Esophagus muscularis mucosa (tissue), 4 donors: ENCODE measurements at regions not wholly inside any gene's neighbourhood (a gene's known extent, or its start where the extent isn't known, plus 50 kb on each side); places are given as distances from the start of the nearest gene placed in this dataset.

Experiments
- DNase-seq: peaks from one replicate; pipeline ENCODE4 v3.0.0-alpha.2; 2017; ENCODE audit errors: extremely low spot score
- H3K27ac ChIP-seq, 4 donors: fragments of 200-600 bp; sonication (generic); replicated peaks in 1 of 4; 1 replicate in 3 of 4; 2 replicates in 1 of 4; pipeline ENCODE4 v1.5.1; 2016 to 2019; ENCODE audit warnings: mild to moderate bottlenecking in 1 of 4
- H3K27me3 ChIP-seq, 4 donors: fragments of 200-600 bp; sonication (generic); one replicate each; pipeline versions ENCODE4 v1.5.1 to v1.6.0; 2016 to 2019
- H3K36me3 ChIP-seq, 4 donors: fragments of 200-600 bp; sonication (generic); one replicate each; pipeline ENCODE4 v1.5.1; 2016 to 2019
- H3K4me1 ChIP-seq, 4 donors: fragments of 200-600 bp; sonication (generic); one replicate each; pipeline ENCODE4 v1.5.1; 2016 to 2019
- H3K4me3 ChIP-seq, 4 donors: fragments of 200-600 bp; sonication (generic); 1 replicate in 2 of 4; 2 replicates in 2 of 4; pipeline ENCODE4 v1.5.1; 2016 to 2019; ENCODE audit warnings: mild to moderate bottlenecking in 4 of 4, moderate library complexity in 1 of 4
- H3K9me3 ChIP-seq, 4 donors: fragments of 200-600 bp; sonication (generic); 1 replicate in 3 of 4; 2 replicates in 1 of 4; pipeline ENCODE4 v1.5.1; 2016 to 2019
- EP300 ChIP-seq: sonication (generic); formaldehyde crosslinking; IDR thresholded peaks from one replicate; pipeline ENCODE4 v1.6.1; 2017; ENCODE audit warnings: antibody characterized with exemption
- POLR2A ChIP-seq: fragments of 450-650 bp; IDR thresholded peaks from one replicate; pipeline ENCODE4 v1.6.1; 2017; ENCODE audit warnings: antibody characterized with exemption, moderate library complexity, mild to moderate bottlenecking, low read depth
- POLR2AphosphoS5 ChIP-seq, 2 donors: sonication (generic); formaldehyde crosslinking; IDR thresholded peaks; one replicate each; pipeline ENCODE4 v1.6.1; 2017; ENCODE audit warnings: antibody characterized with exemption in 2 of 2
- WGBS: methylation state at CpG from one replicate; pipeline ENCODE4 v1.1.5; 2018; 5-methylcytosine and 5-hydroxymethylcytosine counted together
- intact Hi-C: fragments of 100-400 bp; cut with DNase I; formaldehyde crosslinking; loops from one replicate; pipeline ENCODE4 v1.15.1; 2023
- TF ChIP-seq, protein P1 (sequence below), 3 experiments: fragments of 200-600 bp in 2 of 3; fragments of 450-650 bp in 1 of 3; sonication (generic) in 2 of 3; IDR thresholded peaks; one replicate each; pipeline ENCODE4 v1.5.1; 2017 to 2019; ENCODE audit warnings: antibody characterized with exemption in 3 of 3, mild to moderate bottlenecking in 2 of 3, moderate library complexity in 1 of 3

GRCh38 chr2:173612354-173612753, 257.7 kb downstream of the CDCA7 start:
- no peak overlapping the region for H3K27ac ChIP-seq
- no peak overlapping the region for H3K4me3 ChIP-seq
- TF ChIP-seq POLR2A: no peak
- TF ChIP-seq, protein P1, sequence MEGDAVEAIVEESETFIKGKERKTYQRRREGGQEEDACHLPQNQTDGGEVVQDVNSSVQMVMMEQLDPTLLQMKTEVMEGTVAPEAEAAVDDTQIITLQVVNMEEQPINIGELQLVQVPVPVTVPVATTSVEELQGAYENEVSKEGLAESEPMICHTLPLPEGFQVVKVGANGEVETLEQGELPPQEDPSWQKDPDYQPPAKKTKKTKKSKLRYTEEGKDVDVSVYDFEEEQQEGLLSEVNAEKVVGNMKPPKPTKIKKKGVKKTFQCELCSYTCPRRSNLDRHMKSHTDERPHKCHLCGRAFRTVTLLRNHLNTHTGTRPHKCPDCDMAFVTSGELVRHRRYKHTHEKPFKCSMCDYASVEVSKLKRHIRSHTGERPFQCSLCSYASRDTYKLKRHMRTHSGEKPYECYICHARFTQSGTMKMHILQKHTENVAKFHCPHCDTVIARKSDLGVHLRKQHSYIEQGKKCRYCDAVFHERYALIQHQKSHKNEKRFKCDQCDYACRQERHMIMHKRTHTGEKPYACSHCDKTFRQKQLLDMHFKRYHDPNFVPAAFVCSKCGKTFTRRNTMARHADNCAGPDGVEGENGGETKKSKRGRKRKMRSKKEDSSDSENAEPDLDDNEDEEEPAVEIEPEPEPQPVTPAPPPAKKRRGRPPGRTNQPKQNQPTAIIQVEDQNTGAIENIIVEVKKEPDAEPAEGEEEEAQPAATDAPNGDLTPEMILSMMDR (IDR thresholded peaks at IDR 0.05): no peak
- TF ChIP-seq EP300: no peak
- TF ChIP-seq POLR2AphosphoS5 (IDR thresholded peaks at IDR 0.05): no peak
- H3K9me3 ChIP-seq: no peaks in the 10 kb centered on the region
- DNase-seq: no peak
- WGBS: 60% methylated on average over 3 of the region's 3 CpGs
- H3K27me3 ChIP-seq: peaks cover 0 to 7% (median 0%) of the 10 kb centered on the region in 4 donors
- intact Hi-C loops: no loop called here
- H3K4me1 ChIP-seq: no peaks in the 10 kb centered on the region
- no peaks in the 10 kb centered on the region for H3K36me3 ChIP-seq

GRCh38 chr2:173613386-173613785, 258.7 kb downstream of the CDCA7 start:
- intact Hi-C loops: no loop called here
- no peak overlapping the region for H3K27ac ChIP-seq
- 67% methylated on average over 5 of the region's 5 CpGs for WGBS

GRCh38 chr2:173614265-173614930, 259.7 kb downstream of the CDCA7 start:
- Histone ChIP-seq H3K27me3 (peaks cover 0 to 7% (median 0%) of the 10 kb centered on the region in 4 donors), H3K4me1 (no peaks in the 10 kb centered on the region), H3K4me3 (no peak overlapping the region), H3K27ac (no peak overlapping the region), H3K36me3 (no peaks in the 10 kb centered on the region), H3K9me3 (no peaks in the 10 kb centered on the region)
- intact Hi-C loops: no loop called here
- WGBS: 77% methylated on average over 5 of the region's 5 CpGs
- DNase-seq: no peak
- no peak for TF ChIP-seq EP300

More at GRCh38 chr2:173613386-173613785, 258.7 kb downstream of the CDCA7 start:
- H3K4me3 ChIP-seq: no peak overlapping the region
- H3K27me3 ChIP-seq: peaks cover 0 to 7% (median 0%) of the 10 kb centered on the region in 4 donors
- H3K36me3 ChIP-seq: no peaks in the 10 kb centered on the region
- H3K9me3 ChIP-seq: no peaks in the 10 kb centered on the region
- no peaks in the 10 kb centered on the region for H3K4me1 ChIP-seq
- no peak for DNase-seq
- TF ChIP-seq POLR2AphosphoS5 (IDR thresholded peaks at IDR 0.05) (no peak), POLR2A (no peak), EP300 (no peak)
- TF ChIP-seq, protein P1 (IDR thresholded peaks at IDR 0.05): no peak

DNA sequence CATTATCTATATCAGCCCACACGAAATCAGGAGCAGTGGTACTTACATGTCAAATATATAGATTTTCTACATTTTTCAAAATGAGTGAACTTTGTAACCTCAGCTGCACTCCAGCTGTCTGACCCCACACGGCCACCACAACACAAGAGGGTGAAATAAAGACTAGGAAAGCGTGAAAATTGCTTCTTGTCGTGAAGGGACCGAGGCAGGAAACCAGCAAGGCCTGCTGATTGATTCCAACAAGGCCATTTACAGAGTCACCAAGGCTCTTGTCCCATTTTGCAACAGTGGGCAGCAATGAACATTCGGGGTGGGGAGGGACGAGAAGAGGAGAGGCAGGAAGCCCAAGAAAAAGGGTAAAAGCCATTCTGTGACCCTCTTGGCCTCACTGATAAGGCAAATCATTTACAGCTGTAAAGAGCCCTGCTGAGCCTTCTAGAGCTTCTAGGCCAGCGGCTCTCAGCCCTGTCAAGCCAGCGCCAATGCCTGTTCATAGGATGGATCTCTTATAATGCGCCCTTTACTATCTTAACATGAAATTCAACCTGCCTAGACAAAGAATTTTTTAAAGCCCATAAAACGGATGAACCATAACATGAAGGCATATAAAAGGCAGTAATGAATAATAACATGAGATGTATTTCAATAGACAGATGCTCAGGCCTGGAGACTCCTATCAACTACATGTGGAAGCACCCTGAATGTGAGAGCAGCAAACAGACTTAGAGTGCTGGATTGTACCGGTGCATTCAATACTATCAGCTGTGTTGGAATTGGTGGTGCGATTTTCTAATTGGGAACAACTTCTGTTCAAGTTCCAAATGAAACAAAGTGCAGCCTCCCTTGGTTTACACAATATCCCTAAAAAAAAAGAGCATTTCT, 269.0 kb downstream of the CDCA7 start:
- H3K36me3 ChIP-seq: no peaks in the 10 kb centered on the region
- 77% methylated on average over 13 of the region's 13 CpGs for WGBS
- no peaks in the 10 kb centered on the region for H3K4me1 ChIP-seq
- intact Hi-C loops: no loop called here
- H3K9me3 ChIP-seq: no peaks in the 10 kb centered on the region
- TF ChIP-seq POLR2AphosphoS5 (IDR thresholded peaks at IDR 0.05) (no peak), EP300 (no peak), POLR2A (no peak)
- TF ChIP-seq, protein P1 (IDR thresholded peaks at IDR 0.05): no peak
- no peak overlapping the region for H3K4me3 ChIP-seq
- H3K27me3 ChIP-seq: no peaks in the 10 kb centered on the region
- no peak overlapping the region for H3K27ac ChIP-seq
- peak; percentile 53 for DNase-seq

DNA sequence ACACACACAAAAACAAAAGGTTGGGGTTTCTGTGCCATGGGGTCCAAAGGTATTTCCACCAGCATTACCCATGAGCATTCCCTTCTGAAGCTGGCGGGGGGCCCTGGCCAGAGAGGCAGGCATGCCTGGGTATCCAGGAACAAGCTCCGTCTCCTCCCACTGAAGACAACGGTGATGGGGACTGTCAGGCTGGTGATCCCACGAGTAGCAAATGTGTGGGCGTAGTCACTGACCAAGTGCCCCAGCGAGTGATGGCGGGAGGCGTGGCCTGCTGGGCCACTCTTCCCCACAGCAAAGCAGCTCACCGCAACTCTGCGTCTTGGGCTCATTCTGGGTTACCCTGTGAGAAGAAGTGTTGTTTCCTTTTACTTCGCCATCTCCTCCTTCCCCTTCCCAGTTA, 270.6 kb downstream of the CDCA7 start:
- H3K27me3 ChIP-seq: no peaks in the 10 kb centered on the region
- intact Hi-C loops: no loop called here
- no peaks in the 10 kb centered on the region for H3K9me3 ChIP-seq
- no peaks in the 10 kb centered on the region for H3K36me3 ChIP-seq
- no peak overlapping the region for H3K27ac ChIP-seq
- no peak overlapping the region for H3K4me3 ChIP-seq
- DNase-seq: peak; percentile 83
- TF ChIP-seq POLR2AphosphoS5 (IDR thresholded peaks at IDR 0.05): no peak
- TF ChIP-seq POLR2A: no peak
- TF ChIP-seq, protein P1 (IDR thresholded peaks at IDR 0.05): no peak
- TF ChIP-seq EP300: no peak
- H3K4me1 ChIP-seq: no peaks in the 10 kb centered on the region
- WGBS: 93% methylated on average over 10 of the region's 11 CpGs
